ENCODE measurements at regions not wholly inside any gene's neighbourhood (a gene's known extent, or its start where the extent isn't known, plus 50 kb on each side); places are given as distances from the start of the nearest gene placed in this dataset.

DNA sequence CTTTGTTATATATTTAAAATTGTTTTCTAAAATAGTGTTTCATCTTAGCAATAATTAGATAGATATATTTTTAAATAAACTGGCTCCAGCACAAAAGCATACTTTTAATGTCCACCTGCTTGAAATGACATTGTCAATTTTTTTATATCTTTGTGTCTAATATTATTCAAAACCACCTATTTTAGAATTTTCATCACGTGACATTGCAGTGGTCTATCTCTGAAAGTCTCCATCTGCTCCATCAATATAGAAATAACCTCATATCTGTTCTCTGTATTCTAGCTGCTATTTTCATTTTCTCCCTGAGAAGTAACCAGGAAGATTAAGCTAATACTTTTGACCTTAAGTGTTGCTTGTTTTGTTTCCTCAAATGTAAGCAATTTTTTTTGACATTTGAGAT is 248.0 kb upstream of the CNTNAP5 start:
- Mint-ChIP-seq H3K27ac (no peak overlapping the region), H3K36me3 (ENCODE audit: low read depth) (no peaks in the 10 kb centered on the region), H3K4me1 (ENCODE audit: low read depth) (no peaks in the 10 kb centered on the region), H3K27me3 (no peaks in the 10 kb centered on the region), H3K9me3 (peaks cover 9% of the 10 kb centered on the region), H3K4me3 (no peak overlapping the region)
- ChIA-PET CTCF (interaction anchor here (1.1 kb wide), 1 partner anchor 10 kb away, joined by 3 read pairs; no protein-coding TSS in a partner anchor), POLR2A (no interaction called here)
- Histone ChIP-seq H3K27me3 (ENCODE audit: control insufficient read depth in 1 of 2, insufficient read depth in 2 of 2, low read length in 2 of 2) (no peaks in the 10 kb centered on the region), H3K4me3 (ENCODE audit: low read length) (no peak overlapping the region), H3K36me3 (ENCODE audit: insufficient read depth, low read length) (no peaks in the 10 kb centered on the region), H3K27ac (ENCODE audit: low read depth in 1 of 2, low read length in 2 of 2) (no peak overlapping the region), H3K9me3 (ENCODE audit: control insufficient read depth in 1 of 2, insufficient read depth in 1 of 2, low read length in 2 of 2) (no peaks in the 10 kb centered on the region), H3K4me1 (ENCODE audit: insufficient read depth, low read length) (no peaks in the 10 kb centered on the region)
- TF ChIP-seq, protein P1, sequence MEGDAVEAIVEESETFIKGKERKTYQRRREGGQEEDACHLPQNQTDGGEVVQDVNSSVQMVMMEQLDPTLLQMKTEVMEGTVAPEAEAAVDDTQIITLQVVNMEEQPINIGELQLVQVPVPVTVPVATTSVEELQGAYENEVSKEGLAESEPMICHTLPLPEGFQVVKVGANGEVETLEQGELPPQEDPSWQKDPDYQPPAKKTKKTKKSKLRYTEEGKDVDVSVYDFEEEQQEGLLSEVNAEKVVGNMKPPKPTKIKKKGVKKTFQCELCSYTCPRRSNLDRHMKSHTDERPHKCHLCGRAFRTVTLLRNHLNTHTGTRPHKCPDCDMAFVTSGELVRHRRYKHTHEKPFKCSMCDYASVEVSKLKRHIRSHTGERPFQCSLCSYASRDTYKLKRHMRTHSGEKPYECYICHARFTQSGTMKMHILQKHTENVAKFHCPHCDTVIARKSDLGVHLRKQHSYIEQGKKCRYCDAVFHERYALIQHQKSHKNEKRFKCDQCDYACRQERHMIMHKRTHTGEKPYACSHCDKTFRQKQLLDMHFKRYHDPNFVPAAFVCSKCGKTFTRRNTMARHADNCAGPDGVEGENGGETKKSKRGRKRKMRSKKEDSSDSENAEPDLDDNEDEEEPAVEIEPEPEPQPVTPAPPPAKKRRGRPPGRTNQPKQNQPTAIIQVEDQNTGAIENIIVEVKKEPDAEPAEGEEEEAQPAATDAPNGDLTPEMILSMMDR (IDR thresholded peaks at IDR 0.05): no peak
- intact Hi-C loops (cut with DNase I, micrococcal nuclease): no loop called here
- ATAC-seq (ENCODE audit: poor library complexity) (no peak), DNase-seq (no peak)

GRCh38 chr2:123783164-123783563 is 241.9 kb upstream of the CNTNAP5 start:
- H3K4me3 Mint-ChIP-seq: no peak overlapping the region
- no peaks in the 10 kb centered on the region for H3K4me1 Mint-ChIP-seq (ENCODE audit: low read depth)
- Histone ChIP-seq H3K27ac (ENCODE audit: low read depth in 1 of 2, low read length in 2 of 2) (no peak overlapping the region), H3K36me3 (ENCODE audit: insufficient read depth, low read length) (no peaks in the 10 kb centered on the region), H3K9me3 (ENCODE audit: control insufficient read depth in 1 of 2, insufficient read depth in 1 of 2, low read length in 2 of 2) (no peaks in the 10 kb centered on the region), H3K4me1 (ENCODE audit: insufficient read depth, low read length) (no peaks in the 10 kb centered on the region), H3K27me3 (ENCODE audit: control insufficient read depth in 1 of 2, insufficient read depth in 2 of 2, low read length in 2 of 2) (no peaks in the 10 kb centered on the region), H3K4me3 (ENCODE audit: low read length) (no peak overlapping the region)
- ATAC-seq (ENCODE audit: poor library complexity): no peak
- ChIA-PET CTCF (no interaction called here), POLR2A (no interaction called here)
- intact Hi-C loops (cut with DNase I, micrococcal nuclease): no loop called here
- H3K36me3 Mint-ChIP-seq (ENCODE audit: low read depth): no peaks in the 10 kb centered on the region
- H3K27me3 Mint-ChIP-seq: no peaks in the 10 kb centered on the region
- no peak for DNase-seq
- H3K9me3 Mint-ChIP-seq: peaks cover 22% of the 10 kb centered on the region
- no peak overlapping the region for H3K27ac Mint-ChIP-seq
- TF ChIP-seq, protein P1 (IDR thresholded peaks at IDR 0.05): no peak

GRCh38 chr2:123785332-123785731 is 239.8 kb upstream of the CNTNAP5 start:
- Mint-ChIP-seq H3K9me3 (peaks cover 21% of the 10 kb centered on the region), H3K27me3 (no peaks in the 10 kb centered on the region), H3K36me3 (ENCODE audit: low read depth) (no peaks in the 10 kb centered on the region), H3K4me3 (no peak overlapping the region), H3K27ac (no peak overlapping the region), H3K4me1 (ENCODE audit: low read depth) (no peaks in the 10 kb centered on the region)
- ChIA-PET CTCF (no interaction called here), POLR2A (no interaction called here)
- Histone ChIP-seq H3K4me3 (ENCODE audit: low read length) (no peak overlapping the region), H3K27me3 (ENCODE audit: control insufficient read depth in 1 of 2, insufficient read depth in 2 of 2, low read length in 2 of 2) (no peaks in the 10 kb centered on the region), H3K36me3 (ENCODE audit: insufficient read depth, low read length) (no peaks in the 10 kb centered on the region), H3K4me1 (ENCODE audit: insufficient read depth, low read length) (no peaks in the 10 kb centered on the region), H3K27ac (ENCODE audit: low read depth in 1 of 2, low read length in 2 of 2) (no peak overlapping the region), H3K9me3 (ENCODE audit: control insufficient read depth in 1 of 2, insufficient read depth in 1 of 2, low read length in 2 of 2) (peaks cover 0 to 3% of the 10 kb centered on the region in 2 experiments)
- ATAC-seq (ENCODE audit: poor library complexity) (no peak), DNase-seq (no peak)
- intact Hi-C loops (cut with DNase I, micrococcal nuclease): no loop called here
- TF ChIP-seq, protein P1 (IDR thresholded peaks at IDR 0.05): no peak
